Upper lobe of left lung (tissue), 4 donors: ENCODE measurements at regions not wholly inside any gene's neighbourhood (a gene's known extent, or its start where the extent isn't known, plus 50 kb on each side); places are given as distances from the start of the nearest gene placed in this dataset.
"Not testable (repeated sequence)": the region's sequence is repeated elsewhere in the genome, so short reads cannot be mapped to it uniquely, and the experiment has no call there.

Experiments
- CTCF ChIP-seq, 6 experiments: fragments of 450-650 bp in 4 of 6; fragments of 200-600 bp in 2 of 6; sonication (generic) in 2 of 6; IDR thresholded peaks; one replicate each; pipeline ENCODE4 v1.5.1; 2016 to 2019; ENCODE audit warnings: antibody characterized with exemption in 6 of 6
- EP300 ChIP-seq, 4 donors: sonication (generic); formaldehyde crosslinking; IDR thresholded peaks; one replicate each; pipeline ENCODE4 v1.5.1; 2017; ENCODE audit warnings: antibody characterized with exemption in 4 of 4, control low read depth in 2 of 4
- POLR2A ChIP-seq, 4 donors: fragments of 450-650 bp; IDR thresholded peaks; one replicate each; pipeline ENCODE4 v1.5.1; 2016 to 2017; ENCODE audit warnings: antibody characterized with exemption in 4 of 4, mild to moderate bottlenecking in 2 of 4
- POLR2AphosphoS5 ChIP-seq, 2 donors: sonication (generic); formaldehyde crosslinking; IDR thresholded peaks; one replicate each; pipeline ENCODE4 v1.5.1; 2017; ENCODE audit warnings: antibody characterized with exemption in 2 of 2

GRCh38 chr3:125836786-125837185 is 132.2 kb upstream of the ROPN1B start:
- TF ChIP-seq CTCF, EP300, POLR2A, POLR2AphosphoS5 (IDR thresholded peaks at IDR 0.05): not testable (repeated sequence)
